GM21515 (cell line): ENCODE measurements at regions not wholly inside any gene's neighbourhood (a gene's known extent, or its start where the extent isn't known, plus 50 kb on each side); places are given as distances from the start of the nearest gene placed in this dataset.
A peak's percentile ranks its signal among the peaks of the same experiment; 100 is the strongest.
"Not testable (repeated sequence)": the region's sequence is repeated elsewhere in the genome, so short reads cannot be mapped to it uniquely, and the experiment has no call there.

Experiments
- ATAC-seq: cut with Tn5 transposase; IDR thresholded peaks from one replicate; pipeline ENCODE4 v1.9.1; 2021; ENCODE audit not compliant: unreplicated experiment

DNA sequence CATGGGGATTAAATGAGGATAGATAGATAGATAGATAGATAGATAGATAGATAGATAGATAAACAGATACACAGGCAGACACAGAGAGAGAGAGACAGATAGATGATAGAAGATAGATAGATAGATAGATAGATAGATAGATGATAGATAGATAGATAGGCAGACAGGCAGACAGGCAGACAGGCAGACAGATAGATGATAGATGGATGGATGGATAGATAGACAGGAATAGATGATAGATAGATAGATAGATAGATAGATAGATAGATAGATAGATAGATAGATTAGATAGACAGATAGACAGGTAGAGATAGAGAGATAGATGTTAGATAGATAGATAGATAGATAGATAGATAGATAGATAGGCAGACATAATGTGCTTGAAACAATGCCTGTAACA, 137.3 kb downstream of the MED10 start:
- ATAC-seq = not testable (repeated sequence)

DNA sequence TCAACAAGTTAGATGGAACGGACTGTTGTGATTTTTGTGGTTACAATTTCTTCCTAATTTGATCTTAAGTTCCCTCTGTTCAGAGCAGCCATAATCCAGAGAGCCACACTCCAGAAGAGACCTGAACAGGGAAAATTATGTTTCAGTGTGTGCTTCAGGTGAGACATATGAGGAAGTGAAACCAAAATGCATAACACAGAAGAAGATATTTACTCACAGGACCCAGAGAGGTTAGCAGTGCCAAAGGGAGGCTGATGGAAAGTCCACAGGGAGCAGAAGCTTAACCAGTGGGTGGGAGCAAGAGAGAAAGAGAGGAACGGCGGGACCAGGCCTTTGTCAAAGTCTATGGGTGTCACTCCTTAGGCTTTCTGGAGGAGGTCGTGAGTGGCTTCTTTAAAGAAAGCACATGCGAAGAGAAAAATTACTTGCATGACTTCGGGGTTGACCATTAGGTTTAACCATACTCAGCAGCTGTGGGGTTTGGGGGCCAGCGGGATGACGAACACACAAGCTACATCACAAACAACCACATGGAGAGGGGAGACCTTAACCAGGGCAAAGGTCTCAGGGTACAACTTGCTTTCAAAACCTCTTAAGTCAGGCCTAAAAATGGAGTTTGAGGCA, 141.4 kb downstream of the MED10 start:
- no peak for ATAC-seq

DNA sequence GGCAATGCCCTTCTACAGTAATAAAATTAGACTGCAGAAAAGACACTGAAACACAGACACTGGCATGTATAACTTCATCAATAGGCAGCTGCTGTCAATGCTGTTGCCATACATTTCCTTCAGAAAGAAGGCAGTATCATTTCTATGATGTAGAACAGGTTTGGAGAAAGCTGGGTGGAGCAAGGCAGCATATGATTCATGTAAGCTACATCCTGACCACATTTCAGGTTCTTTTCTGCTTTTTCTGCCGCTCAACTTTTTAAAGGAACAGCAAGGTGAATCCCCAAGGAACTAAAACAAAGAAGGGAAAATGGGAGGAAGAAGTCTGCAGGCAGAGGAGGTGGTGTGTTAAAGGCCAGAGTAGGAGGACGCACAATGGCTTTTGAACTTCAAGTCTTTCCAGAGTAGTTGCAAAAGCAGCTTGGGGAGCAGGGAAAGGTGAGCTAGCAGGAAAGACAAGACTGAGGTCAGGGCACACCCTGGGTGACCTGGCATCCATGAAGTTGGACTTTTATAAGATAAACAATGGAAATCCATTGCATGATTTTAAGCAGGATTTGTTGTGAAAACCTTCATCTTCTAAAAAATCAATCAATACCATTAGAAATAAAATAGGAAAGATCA, 142.1 kb downstream of the MED10 start:
- ATAC-seq = no peak

- ATAC-seq = no peak
These were observed 142.6 kb downstream of the MED10 start for GRCh38 chr5:6235726-6236125.

DNA sequence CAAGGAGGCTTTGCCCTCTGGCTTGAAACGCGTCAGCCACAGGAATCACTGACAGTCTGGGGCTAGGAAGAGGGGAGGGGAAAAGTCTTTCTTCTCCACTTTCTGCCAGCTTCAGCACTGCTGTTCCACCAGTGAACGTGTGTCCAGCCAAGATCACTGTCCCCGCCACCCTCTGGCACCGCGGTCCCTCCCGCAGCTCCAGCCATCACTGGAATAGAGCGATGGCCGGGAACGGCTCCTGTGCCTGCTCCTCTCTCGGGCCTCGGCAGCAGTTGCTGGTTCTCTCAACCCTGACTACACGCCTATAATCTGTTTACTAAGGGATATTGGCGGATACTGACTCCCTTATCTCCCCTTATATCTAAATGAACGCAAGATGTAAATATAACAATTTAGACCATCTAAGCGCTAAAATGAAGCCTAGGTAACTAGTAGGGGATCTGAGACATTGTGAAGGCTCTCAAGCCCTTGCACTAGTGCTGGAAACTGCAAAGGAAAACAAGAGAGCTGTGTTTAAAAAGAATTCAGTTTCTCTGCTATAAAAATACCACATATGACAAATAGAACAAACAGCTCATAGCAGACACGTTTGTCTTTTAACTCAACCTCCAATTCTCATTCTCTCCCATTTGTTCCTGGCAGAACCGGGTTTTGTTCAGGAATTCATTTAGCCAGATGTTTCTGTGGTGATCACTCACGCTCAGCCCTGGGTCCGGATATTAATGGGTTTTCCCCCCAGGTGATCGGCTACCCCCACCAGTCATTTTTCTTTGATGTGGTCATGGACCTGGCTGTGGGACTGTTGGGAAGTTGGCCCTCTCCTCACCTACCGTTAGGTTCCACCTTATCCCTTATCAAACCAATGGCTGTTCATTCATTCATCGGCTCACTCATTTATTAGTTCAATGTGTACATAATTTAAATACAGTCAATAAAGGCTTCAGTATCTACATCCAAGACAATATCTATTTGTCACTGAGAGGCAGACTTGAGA, 149.8 kb downstream of the MED10 start:
- no peak for ATAC-seq

DNA sequence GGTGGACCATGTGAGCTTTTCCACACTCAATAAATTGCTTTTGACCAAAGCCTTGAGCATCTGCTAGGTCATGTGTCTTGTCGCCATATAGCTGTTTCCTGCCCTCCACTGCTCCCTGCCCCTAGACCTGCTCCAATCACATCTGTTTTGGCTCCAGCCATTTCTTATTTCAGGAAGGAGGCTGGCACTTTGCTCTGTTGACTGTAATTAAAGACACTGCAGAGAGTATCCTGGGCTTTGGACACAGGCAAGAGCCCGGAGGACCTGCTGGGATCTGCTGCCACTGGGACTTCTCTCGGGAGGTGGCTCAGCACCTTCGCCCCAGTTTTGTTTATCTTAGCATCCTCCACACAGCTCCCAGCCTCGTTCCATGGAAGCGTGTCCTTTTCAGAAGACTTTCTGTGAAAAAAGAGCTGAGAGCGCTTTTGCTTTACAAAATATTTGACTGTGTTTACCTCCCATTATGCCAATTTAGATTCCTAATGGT, 153.2 kb downstream of the MED10 start:
- ATAC-seq = no peak

DNA sequence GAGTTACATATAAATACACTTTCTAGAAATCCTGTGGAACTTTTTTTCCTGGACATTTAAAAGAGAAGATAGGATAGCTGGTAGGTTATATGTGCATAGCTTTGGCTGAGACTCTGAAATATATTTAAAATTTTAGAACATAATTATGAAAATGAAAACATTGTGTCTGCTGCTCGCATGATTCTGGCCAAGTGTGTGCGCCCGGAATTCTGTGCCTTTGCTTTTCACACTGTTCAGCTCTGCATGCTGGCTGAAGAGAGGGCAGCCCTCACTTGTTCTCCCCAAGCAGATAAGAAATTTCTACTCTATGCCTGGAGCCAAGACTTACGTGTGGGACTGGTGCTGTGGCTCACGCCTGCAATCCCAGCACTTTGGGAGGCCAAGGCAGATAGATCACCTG, 153.9 kb downstream of the MED10 start:
- no peak for ATAC-seq

- ATAC-seq = no peak
These were observed 155.4 kb downstream of the MED10 start for GRCh38 chr5:6222899-6223298.

GRCh38 chr5:6222121-6222520, 156.2 kb downstream of the MED10 start:
- ATAC-seq = no peak

GRCh38 chr5:6221141-6221626, 157.2 kb downstream of the MED10 start:
- ATAC-seq = no peak

GRCh38 chr5:6220346-6221088, 157.8 kb downstream of the MED10 start:
- ATAC-seq = no peak

DNA sequence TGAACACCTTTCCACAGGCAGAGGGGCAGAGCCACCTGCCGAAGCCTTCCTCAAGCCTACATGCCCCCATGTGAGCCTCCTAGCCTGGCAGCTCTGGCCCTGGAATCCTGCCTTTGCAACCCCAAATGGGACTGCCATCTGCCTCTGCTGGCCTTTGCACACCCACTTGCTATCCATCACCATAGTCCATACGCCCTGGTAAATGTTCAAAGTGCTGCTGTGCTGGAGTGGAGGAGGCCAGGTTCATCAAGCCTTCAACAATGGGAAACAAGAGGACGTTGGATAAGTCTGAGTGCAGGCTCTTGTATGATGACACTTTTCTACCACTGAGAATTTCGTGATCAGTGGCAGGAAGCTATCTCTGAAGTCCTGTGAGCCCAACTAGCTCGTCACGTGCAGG, 159.8 kb downstream of the MED10 start:
- no peak for ATAC-seq

- ATAC-seq = no peak
These were observed 160.2 kb downstream of the MED10 start for GRCh38 chr5:6218116-6218515.

GRCh38 chr5:6216471-6217075, 161.8 kb downstream of the MED10 start:
- no peak for ATAC-seq

DNA sequence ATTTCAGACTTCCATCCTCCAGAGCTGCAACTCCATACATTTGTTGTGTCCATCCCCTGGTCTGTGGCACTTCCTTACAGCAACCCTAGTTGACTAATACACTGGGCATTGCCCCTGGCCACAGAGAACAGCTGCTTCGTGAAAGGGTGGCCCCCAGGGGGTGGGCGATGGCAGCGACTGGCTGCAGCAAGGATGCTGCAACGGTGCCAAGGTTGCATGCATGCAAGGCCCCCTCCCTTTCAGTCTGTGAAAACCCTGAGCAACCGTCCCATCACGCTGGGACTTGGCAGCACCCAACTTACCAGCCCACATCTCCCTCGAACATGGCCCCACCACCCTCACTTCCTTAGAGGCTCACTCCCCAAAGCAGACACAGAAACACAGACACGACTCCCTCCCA, 162.5 kb downstream of the MED10 start:
- no peak for ATAC-seq

DNA sequence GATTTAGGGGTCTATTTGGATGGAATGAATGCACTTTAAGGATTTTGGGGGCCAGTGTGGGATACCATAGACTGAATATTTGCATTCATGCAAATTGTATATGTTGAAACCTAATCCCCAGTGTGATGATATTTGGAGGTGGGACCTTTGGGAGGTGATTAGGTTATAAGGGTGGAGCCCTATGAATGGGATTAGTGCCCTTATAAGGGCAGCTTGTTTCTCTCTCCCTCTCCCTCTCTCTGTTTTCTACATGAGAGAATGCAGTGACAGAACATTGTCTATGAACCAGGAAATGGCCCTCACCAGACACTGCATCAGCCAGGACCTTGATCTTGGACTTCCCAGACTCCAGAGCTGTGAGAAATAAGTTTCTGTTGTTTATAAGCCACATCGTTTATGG, 166.1 kb downstream of the MED10 start:
- ATAC-seq = no peak

GRCh38 chr5:6206501-6206900, 171.8 kb downstream of the MED10 start:
- ATAC-seq = no peak

DNA sequence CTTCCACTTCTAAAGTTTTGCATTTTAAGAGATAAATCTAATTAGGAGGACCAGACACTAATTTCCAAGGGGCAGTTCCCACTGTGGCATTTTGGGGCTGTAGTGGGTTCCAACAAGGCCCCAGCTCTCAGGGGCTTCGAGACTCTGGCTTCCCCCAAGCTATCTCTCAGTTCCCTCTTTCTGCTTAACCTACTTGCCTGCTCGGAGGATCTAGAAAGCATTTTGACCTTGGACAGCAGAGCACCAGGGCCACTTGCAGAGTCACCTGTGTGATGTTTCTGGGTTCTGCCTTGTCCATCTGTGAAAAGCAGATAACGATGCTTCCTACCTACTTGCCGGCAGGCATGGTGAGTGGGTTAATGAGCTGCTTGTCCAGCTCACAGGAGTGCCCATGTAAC, 175.4 kb downstream of the MED10 start:
- ATAC-seq = peak; percentile 83

- ATAC-seq = peak; percentile 44
These were observed 176.0 kb downstream of the MED10 start for GRCh38 chr5:6202149-6202967.

DNA sequence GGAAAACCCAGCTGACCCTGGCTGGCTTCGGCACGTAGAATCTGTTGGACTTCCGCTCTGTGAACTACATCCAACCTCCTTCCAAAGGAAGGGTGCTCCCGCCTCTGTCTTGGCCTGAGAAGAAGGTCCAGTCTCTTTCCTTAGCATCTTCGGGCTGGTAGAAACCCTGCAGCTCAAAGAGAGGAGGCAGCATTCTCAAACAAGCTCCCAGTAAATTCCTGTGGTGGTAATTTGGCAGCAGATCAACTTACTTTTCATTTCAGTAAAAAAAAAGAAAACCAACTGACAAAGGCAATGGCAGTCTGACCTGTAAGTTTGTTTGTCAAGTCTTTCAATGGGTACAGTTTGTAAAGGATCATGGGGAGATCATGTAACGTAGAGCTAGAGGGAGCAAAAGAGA, 176.7 kb downstream of the MED10 start:
- no peak for ATAC-seq
